HG03378 (cell line): ENCODE measurements at regions not wholly inside any gene's neighbourhood (a gene's known extent, or its start where the extent isn't known, plus 50 kb on each side); places are given as distances from the start of the nearest gene placed in this dataset.

ENCODE experiments used
- ATAC-seq: cut with Tn5 transposase; IDR thresholded peaks from one replicate; pipeline ENCODE4 v1.9.1; 2021; ENCODE audit warnings: mild to moderate bottlenecking, moderate library complexity; ENCODE audit not compliant: unreplicated experiment

DNA sequence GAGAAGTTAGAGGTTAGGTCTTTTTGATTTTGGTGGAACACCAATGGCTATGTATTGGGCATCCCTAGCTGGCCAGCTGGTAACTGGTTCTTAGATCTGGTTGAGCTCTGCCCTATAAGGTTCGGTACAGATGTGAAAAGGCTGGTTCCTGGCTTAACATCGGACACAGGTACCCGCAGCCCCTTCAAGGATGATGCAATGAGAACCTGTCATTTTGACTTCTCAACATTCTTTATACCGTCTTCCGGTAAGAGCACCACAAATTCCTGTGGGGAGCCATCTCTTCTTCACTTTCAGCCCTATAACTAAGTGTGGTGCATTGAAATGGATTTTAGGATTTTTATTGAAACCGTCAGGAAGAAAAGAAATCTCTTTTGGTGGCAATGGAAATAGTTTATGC is 222.8 kb downstream of the ADAMTS9 start:
- no peak for ATAC-seq

DNA sequence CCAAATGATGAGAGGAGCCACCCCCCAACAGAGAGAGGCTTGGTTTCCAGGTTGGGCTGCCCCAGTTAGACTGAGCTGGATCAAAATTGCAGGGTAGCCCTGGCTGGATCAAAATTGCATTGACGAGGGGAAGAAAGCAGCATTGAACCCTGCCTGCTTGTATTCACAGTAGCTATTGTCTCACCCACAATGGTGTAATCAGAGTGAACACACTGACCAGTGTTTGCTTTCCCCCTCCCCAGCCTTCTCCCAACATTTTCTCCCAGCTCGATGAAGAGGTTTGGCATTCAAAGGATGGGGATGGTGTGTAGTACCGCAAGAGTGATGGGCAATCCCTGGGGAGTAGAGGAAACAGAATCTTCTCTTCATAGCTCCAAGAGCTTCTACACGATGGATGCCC is 223.8 kb downstream of the ADAMTS9 start:
- no peak for ATAC-seq

DNA sequence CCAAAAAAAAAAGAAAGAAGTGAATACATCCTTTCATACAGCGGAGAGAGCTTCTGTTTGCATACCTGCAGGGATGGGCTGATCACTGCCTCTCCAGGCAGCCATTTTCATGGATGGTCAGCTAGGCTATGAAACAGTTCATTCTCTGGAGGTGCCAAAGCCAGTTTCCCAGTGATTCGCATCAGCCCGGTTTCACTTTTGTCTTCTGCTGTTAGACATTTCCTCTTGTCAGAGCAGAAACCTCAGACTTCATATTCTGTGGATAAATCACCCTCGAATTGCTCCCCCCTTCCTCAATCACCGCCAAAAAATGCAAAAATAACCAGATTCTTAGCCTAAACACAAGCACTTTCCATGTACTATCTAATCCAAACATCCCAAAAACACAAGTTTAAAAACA is 225.6 kb downstream of the ADAMTS9 start:
- ATAC-seq: no peak

DNA sequence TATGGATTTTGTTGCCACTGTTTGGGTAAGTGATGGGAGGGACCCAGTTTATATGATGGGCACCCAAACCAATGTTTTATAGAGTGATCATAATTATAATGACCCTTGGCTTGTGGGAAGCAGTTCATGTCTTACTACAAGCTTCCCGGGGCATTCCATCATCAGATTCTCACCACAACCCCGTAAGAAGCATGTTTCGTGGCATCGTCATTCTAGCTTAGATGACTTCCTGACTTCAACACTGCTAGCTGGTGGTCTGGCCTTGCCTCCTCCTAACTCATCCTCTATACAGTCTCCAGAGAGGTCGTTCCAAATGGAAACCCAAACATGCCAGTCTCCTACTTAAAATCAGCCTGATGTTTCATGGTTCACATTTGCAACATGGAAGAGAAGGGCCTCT is 226.9 kb downstream of the ADAMTS9 start:
- no peak for ATAC-seq

DNA sequence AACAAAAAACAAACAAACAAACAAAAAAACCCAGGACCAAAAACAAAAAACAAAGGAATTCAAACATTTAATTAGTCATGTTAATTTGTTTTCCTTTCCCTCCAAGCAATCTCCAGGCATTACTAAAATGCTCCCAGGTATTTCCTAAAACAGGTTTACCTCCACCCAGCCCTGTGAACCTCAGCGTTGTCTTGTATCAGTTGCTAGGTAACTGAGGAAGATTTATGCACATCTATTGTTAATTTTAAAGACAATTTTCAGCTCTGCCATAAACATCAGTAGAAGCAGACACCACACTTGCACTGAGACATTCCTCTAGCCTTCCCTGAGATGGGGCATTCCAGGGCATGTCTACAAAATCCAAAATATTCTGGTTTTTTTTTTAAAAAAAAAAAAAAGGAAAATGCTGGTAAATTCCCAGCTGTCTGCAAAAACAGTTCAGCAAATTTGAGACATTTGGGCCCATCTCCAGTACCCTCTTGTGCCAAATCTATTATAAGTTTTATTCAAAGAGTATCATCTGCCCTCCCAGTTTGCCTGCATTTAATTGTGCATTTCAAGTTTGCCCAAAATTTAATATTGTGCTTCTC is 227.6 kb downstream of the ADAMTS9 start:
- no peak for ATAC-seq

DNA sequence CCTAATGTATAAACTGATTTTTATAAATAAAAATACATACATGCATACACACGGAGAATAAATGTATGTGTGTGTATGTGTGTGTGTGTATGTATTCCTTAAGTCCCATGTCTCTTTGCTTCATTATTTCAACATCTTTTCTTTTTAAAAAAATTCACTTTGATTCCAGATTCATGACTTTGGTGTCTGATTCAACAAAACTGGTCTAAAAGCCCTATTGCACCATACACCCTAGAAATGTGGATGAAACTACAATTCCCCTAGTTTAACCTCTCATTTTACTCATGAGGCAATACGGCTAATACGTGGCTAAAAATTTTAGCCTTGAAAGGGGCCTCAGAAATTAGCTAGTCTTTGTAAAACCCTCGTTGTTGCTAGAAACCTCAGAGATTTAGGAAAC is 228.1 kb downstream of the ADAMTS9 start:
- no peak for ATAC-seq

DNA sequence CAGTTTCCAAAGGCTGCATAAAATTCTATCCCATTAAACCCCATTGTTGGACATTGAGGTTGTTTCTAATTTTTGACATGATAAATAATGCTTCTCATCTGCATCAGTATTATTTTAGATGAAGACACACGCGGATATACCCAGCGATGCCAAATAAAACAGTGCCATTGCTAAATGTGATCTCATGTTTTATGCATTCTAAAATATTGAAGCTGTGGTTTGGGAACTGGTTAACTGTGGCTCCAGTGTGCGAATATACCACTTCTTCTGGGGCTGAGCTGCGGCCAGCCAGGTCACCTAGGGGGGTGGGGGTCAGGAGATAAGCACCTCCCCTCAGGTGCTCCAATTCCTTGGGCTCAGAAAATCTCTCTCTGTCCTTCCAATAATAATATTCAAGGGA is 230.0 kb downstream of the ADAMTS9 start:
- ATAC-seq: no peak

DNA sequence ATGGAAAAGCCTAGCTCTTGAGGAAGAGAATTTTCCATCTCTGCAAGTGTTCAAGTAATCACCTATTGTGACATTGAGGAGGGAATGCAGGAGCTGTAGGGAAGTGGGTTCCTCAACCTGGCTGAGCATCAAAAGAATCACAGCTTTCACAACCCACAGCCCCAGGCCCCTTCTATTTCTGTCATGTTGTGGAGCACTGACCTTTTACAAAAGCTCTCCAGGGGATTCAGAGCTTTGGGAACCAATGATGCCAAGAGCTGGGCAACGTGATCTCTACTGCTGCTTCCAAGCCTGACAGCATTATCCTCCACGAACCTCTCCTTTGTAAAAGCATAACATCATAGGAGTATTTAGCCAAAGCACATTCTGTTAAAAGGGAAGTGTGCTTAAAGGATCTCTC is 231.1 kb downstream of the ADAMTS9 start:
- no peak for ATAC-seq

DNA sequence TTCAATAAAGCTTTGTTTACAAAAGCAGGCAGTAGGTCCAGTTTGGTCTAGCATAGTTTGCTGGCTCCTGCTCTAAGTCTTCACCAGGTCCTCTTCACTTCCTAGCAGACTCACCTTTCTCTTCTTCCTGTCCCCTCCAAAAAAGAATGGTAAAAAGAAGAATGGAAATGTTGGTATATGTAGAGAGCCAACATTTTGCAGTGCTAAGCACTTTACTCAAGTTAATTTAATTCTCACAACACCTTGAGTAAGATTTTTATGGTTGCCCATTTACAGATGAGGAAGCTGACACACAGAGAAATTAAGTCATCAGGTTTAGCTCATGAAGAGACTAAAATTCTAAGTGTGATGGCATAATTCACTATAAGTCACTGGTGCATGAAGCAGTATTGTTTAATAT is 230.1 kb upstream of the PRICKLE2 start:
- no peak for ATAC-seq

DNA sequence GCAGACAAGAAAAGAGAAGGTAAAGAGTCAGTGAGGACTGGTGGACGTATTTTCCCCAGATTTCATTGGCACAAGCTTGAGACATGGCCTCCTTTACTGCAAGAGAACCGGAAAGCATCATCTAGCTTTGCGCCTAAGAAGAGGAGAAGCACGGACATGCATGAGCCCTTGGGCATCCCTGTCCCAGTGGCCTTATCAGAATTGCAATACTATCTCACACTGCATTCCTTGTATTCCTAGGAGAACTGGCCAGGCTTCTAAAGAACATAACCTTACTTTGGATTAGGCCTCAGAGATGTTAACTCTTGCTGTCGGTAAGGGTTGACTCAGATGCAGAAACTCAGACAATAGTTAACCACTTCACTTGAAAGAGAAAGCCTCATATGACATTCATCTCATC is 229.5 kb upstream of the PRICKLE2 start:
- no peak for ATAC-seq

DNA sequence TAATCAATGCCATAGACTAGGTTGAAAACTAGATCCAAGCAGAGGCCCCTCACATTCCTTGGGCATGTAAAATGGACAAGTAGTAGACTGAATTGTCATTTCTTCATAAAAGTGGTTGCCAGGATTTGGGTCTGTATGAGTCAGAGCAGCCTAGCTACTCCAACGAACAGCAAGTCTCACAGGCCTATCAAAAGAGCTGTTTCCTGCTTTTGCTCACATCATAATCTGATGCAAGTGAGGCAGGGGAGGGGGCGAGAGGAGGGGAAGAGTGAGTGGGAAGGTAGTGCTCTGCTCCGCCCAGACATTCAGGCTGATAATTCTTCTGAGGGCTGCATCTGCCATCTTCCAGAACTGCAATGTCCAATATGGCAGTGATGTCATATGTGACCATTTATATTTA is 228.9 kb upstream of the PRICKLE2 start:
- no peak for ATAC-seq

DNA sequence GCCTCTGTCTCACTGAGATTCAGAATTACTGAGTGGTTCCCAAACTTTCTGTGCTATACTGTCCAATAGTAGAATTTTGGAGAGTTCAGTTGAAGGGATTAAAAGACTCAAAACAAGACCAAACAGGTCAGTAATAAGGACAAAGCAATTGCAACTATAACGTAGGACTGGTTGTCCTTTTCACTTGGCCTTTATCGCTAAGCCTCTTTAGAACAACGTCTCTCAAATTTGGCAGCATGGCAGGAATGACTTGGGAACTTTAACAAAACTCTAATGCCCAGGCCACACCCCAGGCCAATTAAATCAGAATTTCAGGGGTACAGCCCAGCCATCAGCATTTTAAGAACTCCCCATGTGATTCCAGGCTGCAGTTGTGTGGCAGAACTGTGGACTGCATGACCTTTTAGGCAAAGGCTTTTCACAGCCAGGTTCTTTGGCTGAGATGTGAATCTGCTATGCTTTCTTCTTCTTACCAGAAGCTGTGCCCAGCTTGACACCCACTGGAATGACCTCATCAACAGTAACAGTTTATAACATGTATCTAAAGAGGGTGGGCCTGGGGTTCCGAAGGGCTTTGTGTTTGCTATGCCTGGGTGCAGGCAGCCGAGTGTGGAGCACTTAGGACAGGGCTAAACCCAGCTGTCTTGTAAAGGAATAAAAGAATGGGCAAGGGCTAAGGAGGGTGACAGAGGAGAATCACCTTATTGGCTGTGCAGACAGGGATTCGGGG is 226.2 kb upstream of the PRICKLE2 start:
- ATAC-seq: no peak

DNA sequence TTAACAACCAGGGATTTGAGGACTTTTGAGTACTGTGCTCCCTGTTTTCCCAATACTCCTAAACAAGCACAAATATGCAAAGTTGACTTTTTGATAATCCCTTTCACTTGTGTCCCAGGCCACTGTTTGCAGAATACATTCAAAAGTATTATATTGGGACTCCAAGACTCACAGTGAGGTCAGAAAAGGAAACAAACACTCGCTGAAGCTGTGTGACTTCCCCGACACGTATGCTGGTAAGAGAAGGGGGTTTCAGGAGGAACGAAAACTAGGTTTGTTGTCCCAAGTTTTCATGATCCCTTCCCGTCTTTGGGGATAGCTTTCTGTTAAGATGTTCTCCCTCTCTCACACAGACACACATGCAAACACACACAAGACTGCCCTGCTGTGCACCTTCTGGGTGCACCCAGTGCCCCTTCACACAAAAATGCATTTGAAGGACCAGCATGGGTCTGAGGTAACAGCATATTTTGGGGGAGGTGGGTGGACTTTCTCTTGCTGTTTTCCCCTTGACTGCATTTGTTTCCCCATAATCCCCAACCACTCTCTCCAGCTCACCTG is 225.2 kb upstream of the PRICKLE2 start:
- no peak for ATAC-seq

DNA sequence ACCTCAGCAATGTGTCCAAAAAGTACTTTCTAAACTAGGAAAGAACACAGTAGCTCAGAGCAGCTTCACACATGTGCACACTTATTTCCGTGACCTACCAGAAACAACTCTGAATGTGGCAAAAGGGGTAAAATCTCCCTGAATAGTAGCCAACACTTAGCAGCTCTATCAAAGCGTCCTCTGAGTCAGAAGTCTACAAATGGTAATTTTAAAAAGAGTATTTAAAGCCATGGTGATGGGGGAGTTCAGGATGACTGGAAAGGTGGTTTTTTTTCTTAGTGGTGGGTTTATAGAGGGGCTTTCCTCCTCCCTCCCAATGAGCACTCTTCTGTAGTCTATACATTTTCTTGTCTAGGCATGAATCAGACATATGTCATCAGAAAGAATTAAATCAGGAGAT is 223.8 kb upstream of the PRICKLE2 start:
- ATAC-seq: peak; percentile 77

DNA sequence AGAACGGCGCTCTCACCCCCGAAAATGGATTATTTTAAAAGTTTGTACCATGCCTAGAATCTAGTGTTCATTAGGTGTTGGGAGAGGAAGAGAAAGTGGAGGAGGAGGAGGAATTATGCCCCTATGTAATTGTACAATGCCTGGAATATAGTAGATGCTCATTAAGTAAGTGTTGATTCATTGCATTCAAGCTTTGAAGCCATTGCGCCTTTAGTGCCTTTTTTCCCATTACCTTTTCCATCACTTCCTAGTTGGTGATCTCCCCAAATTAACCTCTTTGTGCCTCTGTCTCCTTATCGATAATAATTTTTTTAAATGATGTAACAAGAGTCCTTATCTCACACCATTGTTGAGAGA is 220.7 kb upstream of the PRICKLE2 start:
- no peak for ATAC-seq

DNA sequence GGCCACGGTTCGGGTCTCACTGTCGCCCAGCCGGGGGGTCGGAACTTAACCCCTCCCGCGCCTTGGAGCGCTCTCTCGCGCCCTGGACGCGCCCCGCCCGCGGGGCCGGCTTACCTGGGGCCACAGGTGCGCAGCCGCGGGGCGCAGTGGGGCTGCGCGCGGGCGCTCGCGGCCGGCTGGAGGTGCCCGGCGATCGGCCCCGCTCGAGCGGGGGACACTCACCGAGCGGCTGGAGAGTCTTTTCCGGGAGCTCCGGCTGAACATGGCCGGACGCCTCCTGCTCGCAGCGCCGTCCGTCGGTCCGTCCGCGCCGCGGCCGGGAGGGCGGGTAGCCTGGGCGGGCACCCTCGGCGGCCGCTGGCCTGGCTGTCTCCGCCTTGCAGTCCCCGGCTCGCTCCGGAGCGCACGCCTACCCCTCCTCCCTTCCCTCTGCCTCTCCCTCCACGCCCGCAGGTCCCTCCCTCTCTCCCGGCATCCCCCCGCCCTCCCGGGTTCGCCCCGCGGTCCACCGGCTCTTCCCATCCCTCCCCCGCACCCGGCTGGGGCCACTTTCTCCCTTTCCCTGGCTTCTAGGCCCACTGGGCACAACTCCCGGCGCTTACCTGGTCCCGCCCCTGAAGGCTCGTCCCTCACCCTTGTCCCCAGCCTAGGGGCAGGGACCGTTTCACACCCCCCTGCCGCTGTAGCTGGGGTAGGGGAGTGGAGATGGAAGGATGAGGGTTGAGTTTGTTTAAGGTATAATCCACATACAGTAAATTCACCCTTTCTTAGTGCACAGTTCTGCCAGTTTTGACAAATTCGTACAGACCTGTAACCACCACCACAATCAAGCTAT is 220.1 kb upstream of the PRICKLE2 start:
- no peak for ATAC-seq

DNA sequence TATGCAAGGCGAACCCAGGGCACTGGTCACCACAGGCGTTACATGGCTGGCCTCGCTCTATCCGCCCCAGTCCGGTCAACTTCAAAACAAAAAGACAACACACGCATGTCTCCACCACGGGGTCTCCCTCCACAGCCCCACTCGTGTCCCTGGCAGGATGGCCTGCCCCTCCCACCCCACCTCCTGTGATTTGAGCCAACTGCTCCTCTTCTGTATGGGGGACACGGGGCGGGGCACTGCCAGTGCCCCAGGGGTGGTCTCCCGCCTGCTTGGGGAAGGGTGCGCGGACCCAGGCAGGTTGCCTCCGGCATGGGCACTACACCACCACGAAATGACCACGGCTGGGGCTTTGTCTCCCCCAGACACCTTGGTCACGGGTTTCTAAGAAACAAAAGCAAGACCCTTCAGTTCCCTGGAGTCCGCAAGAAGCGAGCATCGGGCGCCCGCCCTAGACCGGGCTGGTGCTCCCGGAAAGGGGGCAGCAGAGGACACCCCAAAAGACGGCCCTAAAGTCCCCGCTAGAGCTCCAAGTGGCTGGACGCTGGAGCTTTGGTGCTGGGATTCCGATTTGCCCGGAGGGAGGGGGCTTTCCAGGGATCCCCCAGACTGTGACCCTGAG is 219.3 kb upstream of the PRICKLE2 start:
- no peak for ATAC-seq

DNA sequence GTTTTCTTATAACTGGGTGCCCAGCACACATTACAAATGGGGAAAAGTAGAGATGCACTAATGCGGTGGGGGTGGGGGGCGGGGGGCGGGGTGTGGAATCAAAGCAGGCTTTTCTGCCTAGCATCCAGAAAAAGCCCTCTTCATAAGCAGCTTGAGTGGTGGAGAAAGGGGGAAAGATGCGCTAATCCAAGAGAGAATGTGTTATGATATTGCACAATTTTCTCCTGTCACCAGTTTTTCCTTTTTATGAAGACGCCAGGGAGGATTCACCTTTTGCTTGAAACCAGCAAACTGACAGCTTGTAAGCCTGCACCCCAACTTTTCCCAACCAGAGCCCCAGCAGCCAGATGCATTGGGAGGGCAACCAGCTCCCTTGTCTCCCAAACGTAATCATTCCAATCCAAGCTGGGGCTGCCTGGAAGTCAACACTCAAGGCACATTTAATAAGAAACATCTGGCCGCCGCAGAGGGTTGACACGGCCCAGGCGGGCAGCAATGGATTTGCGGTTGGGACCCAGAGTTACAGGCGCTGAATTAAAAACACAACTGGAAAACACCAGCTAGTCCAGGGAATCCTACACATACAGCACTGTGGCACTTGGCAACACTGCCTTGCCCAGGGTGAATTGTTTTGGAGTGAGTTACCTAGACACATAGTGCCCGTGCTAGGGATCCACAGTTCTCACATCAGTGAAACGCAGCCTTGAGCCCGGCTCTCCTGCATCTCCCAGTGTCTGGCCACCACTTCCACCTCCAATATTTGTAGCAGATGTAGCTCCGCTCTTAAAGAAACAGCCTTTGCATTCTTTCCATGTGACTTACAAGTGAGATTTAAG is 218.5 kb upstream of the PRICKLE2 start:
- no peak for ATAC-seq

DNA sequence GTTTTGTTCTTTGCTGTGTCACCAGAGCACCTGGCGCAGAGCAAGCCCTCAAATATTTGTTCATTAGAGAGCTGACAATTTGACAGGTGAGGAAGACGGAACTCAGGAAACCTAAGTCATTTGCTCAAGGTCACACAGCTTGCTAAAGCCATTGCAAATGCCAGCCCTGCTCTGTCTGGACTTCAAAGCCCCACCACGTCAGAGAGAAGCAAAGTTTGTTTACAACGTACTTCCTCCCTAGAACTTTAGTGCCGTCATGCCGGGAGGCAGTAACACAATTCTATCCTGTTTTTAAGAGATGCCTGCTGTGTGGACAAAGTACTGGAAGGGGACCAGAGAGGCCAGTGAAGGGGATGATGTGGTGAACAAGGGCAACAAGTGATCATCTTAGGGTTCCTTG is 216.6 kb upstream of the PRICKLE2 start:
- ATAC-seq: no peak

DNA sequence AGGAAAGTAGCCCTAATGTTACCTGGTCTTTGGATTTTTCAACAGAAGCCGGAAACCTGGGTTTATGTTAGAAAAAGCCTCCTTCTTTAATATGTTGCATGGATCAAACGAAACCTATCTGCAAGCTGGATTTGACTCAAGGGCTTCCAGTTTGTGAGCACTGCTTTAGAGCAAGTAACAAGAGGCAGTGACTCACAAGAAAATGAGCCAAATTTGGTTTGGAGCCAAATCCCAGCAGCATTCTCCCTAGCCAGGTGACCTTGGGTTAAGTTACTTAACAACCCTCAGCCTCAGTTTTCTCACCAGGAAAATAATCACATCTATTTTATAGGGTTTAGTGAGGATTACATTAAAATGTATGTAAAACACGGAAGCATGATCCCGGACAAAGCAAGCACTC is 215.2 kb upstream of the PRICKLE2 start:
- no peak for ATAC-seq

DNA sequence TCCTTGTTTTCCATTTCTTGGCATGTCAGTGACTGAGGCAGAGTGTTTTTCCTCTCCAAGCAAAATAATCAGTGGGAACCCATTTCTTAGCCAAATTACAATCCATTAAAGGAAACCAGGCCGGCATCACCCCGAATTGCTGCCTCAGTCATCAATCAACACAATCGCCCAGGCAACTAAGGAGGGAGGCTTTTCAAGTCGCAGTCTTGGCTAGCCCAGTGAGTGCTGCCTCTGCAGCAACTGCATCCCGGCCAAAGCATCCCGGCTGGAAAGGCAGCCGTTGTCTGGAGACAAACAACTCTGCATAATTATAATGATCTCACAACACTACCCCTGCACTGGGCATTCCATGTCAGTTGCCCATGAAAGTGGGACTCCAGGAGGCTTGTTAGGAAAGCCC is 213.5 kb upstream of the PRICKLE2 start:
- no peak for ATAC-seq
